ENCODE measurements at regions not wholly inside any gene's neighbourhood (a gene's known extent, or its start where the extent isn't known, plus 50 kb on each side); places are given as distances from the start of the nearest gene placed in this dataset.

GRCh38 chr13:38121267-38121666 lies 228.4 kb upstream of the UFM1 start:
- no peak for TF ChIP-seq CTCF (conservative IDR thresholded peaks at IDR 0.05; ENCODE audit: low read length)
- no peak for TF ChIP-seq EZH2phosphoT487 (IDR thresholded peaks at IDR 0.05; ENCODE audit: borderline replicate concordance)

All from Loucy (cell line).